ENCODE measurements at regions not wholly inside any gene's neighbourhood (a gene's known extent, or its start where the extent isn't known, plus 50 kb on each side); places are given as distances from the start of the nearest gene placed in this dataset.

- ChIA-PET POLR2A (no interaction called here), CTCF (no interaction called here)
- H3K4me3 Mint-ChIP-seq = no peak overlapping the region
- H3K27ac Mint-ChIP-seq = no peak overlapping the region
- DNase-seq (no peak), ATAC-seq (no peak)
- H3K27me3 ChIP-seq (ENCODE audit: control insufficient read depth in 2 of 2, insufficient read depth in 2 of 2, low read length in 2 of 2) = no peaks in the 10 kb centered on the region
- H3K4me1 ChIP-seq (ENCODE audit: control insufficient read depth in 2 of 2, insufficient read depth in 2 of 2, low read length in 2 of 2) = no peaks in the 10 kb centered on the region
- H3K27me3 Mint-ChIP-seq = no peaks in the 10 kb centered on the region
- H3K4me1 Mint-ChIP-seq = no peaks in the 10 kb centered on the region
- H3K9me3 ChIP-seq (ENCODE audit: control insufficient read depth in 2 of 3, low read length in 3 of 3) = no peaks in the 10 kb centered on the region
- no peaks in the 10 kb centered on the region for H3K36me3 Mint-ChIP-seq
- H3K36me3 ChIP-seq (ENCODE audit: control insufficient read depth in 2 of 3, insufficient read depth in 3 of 3, low read length in 3 of 3) = no peaks in the 10 kb centered on the region
- H3K4me3 ChIP-seq (ENCODE audit: low read length) = no peak overlapping the region
- H3K9me3 Mint-ChIP-seq = peaks cover 1 to 17% (median 5%) of the 10 kb centered on the region in 11 donors
- intact Hi-C loops (cut with micrococcal nuclease) = no loop called here
- H3K27ac ChIP-seq (ENCODE audit: low read depth, low read length) = no peak overlapping the region
These were observed 395.2 kb downstream of the RPL10L start for GRCh38 chr14:46256381-46256780.

- intact Hi-C loops (cut with micrococcal nuclease) = no loop called here
- Mint-ChIP-seq H3K27me3 (no peaks in the 10 kb centered on the region), H3K27ac (no peak overlapping the region), H3K4me3 (no peak overlapping the region), H3K36me3 (no peaks in the 10 kb centered on the region), H3K4me1 (no peaks in the 10 kb centered on the region), H3K9me3 (peaks cover 0 to 6% (median 3%) of the 10 kb centered on the region in 11 donors)
- no peaks in the 10 kb centered on the region for H3K36me3 ChIP-seq (ENCODE audit: control insufficient read depth in 2 of 3, insufficient read depth in 3 of 3, low read length in 3 of 3)
- no peak overlapping the region for H3K27ac ChIP-seq (ENCODE audit: low read depth, low read length)
- H3K4me3 ChIP-seq (ENCODE audit: low read length) = no peak overlapping the region
- ATAC-seq (no peak), DNase-seq (no peak)
- H3K4me1 ChIP-seq (ENCODE audit: control insufficient read depth in 2 of 2, insufficient read depth in 2 of 2, low read length in 2 of 2) = no peaks in the 10 kb centered on the region
- ChIA-PET CTCF (no interaction called here), POLR2A (no interaction called here)
- no peaks in the 10 kb centered on the region for H3K9me3 ChIP-seq (ENCODE audit: control insufficient read depth in 2 of 3, low read length in 3 of 3)
- H3K27me3 ChIP-seq (ENCODE audit: control insufficient read depth in 2 of 2, insufficient read depth in 2 of 2, low read length in 2 of 2) = no peaks in the 10 kb centered on the region
These were observed 401.4 kb downstream of the RPL10L start for GRCh38 chr14:46250113-46250703.

GRCh38 chr14:46248001-46248630 lies 403.5 kb downstream of the RPL10L start:
- Mint-ChIP-seq H3K4me3 (no peak overlapping the region), H3K27me3 (no peaks in the 10 kb centered on the region), H3K4me1 (no peaks in the 10 kb centered on the region), H3K36me3 (no peaks in the 10 kb centered on the region), H3K9me3 (peaks cover 0 to 4% (median 0%) of the 10 kb centered on the region in 11 donors), H3K27ac (no peak overlapping the region)
- ChIA-PET CTCF (no interaction called here), POLR2A (no interaction called here)
- Histone ChIP-seq H3K27ac (ENCODE audit: low read depth, low read length) (no peak overlapping the region), H3K4me1 (ENCODE audit: control insufficient read depth in 2 of 2, insufficient read depth in 2 of 2, low read length in 2 of 2) (no peaks in the 10 kb centered on the region), H3K4me3 (ENCODE audit: low read length) (no peak overlapping the region), H3K27me3 (ENCODE audit: control insufficient read depth in 2 of 2, insufficient read depth in 2 of 2, low read length in 2 of 2) (no peaks in the 10 kb centered on the region), H3K9me3 (ENCODE audit: control insufficient read depth in 2 of 3, low read length in 3 of 3) (no peaks in the 10 kb centered on the region), H3K36me3 (ENCODE audit: control insufficient read depth in 2 of 3, insufficient read depth in 3 of 3, low read length in 3 of 3) (no peaks in the 10 kb centered on the region)
- DNase-seq (no peak), ATAC-seq (no peak)
- intact Hi-C loops (cut with micrococcal nuclease) = no loop called here

GRCh38 chr14:46245276-46245675 lies 406.3 kb downstream of the RPL10L start:
- Mint-ChIP-seq H3K27ac (no peak overlapping the region), H3K4me1 (no peaks in the 10 kb centered on the region), H3K36me3 (no peaks in the 10 kb centered on the region), H3K4me3 (no peak overlapping the region), H3K27me3 (no peaks in the 10 kb centered on the region), H3K9me3 (peaks cover 0 to 20% (median 5%) of the 10 kb centered on the region in 11 donors)
- Histone ChIP-seq H3K27ac (ENCODE audit: low read depth, low read length) (no peak overlapping the region), H3K27me3 (ENCODE audit: control insufficient read depth in 2 of 2, insufficient read depth in 2 of 2, low read length in 2 of 2) (no peaks in the 10 kb centered on the region), H3K4me3 (ENCODE audit: low read length) (no peak overlapping the region), H3K4me1 (ENCODE audit: control insufficient read depth in 2 of 2, insufficient read depth in 2 of 2, low read length in 2 of 2) (no peaks in the 10 kb centered on the region), H3K9me3 (ENCODE audit: control insufficient read depth in 2 of 3, low read length in 3 of 3) (no peaks in the 10 kb centered on the region), H3K36me3 (ENCODE audit: control insufficient read depth in 2 of 3, insufficient read depth in 3 of 3, low read length in 3 of 3) (no peaks in the 10 kb centered on the region)
- ChIA-PET CTCF (no interaction called here), POLR2A (no interaction called here)
- ATAC-seq (no peak), DNase-seq (no peak)
- intact Hi-C loops (cut with micrococcal nuclease) = no loop called here

- ATAC-seq = no peak
These were observed 417.8 kb downstream of the RPL10L start for GRCh38 chr14:46233786-46234185.

GRCh38 chr14:46230540-46230939 lies 421.0 kb downstream of the RPL10L start:
- intact Hi-C loops (cut with micrococcal nuclease) = no loop called here
- H3K9me3 Mint-ChIP-seq = peaks cover 0 to 13% (median 7%) of the 10 kb centered on the region in 11 donors
- H3K27me3 Mint-ChIP-seq = no peaks in the 10 kb centered on the region
- no peaks in the 10 kb centered on the region for H3K36me3 Mint-ChIP-seq
- H3K4me1 Mint-ChIP-seq = no peaks in the 10 kb centered on the region
- no peak for ATAC-seq
- POLR2A ChIA-PET = no interaction called here
- no peak overlapping the region for H3K27ac Mint-ChIP-seq
- DNase-seq = no peak
- Histone ChIP-seq H3K9me3 (ENCODE audit: control insufficient read depth in 2 of 3, low read length in 3 of 3) (no peaks in the 10 kb centered on the region), H3K4me3 (ENCODE audit: low read length) (no peak overlapping the region), H3K27ac (ENCODE audit: low read depth, low read length) (no peak overlapping the region), H3K36me3 (ENCODE audit: control insufficient read depth in 2 of 3, insufficient read depth in 3 of 3, low read length in 3 of 3) (no peaks in the 10 kb centered on the region), H3K4me1 (ENCODE audit: control insufficient read depth in 2 of 2, insufficient read depth in 2 of 2, low read length in 2 of 2) (no peaks in the 10 kb centered on the region), H3K27me3 (ENCODE audit: control insufficient read depth in 2 of 2, insufficient read depth in 2 of 2, low read length in 2 of 2) (no peaks in the 10 kb centered on the region)
- H3K4me3 Mint-ChIP-seq = no peak overlapping the region
- CTCF ChIA-PET = no interaction called here

More at GRCh38 chr14:46233786-46234185, 417.8 kb downstream of the RPL10L start:
- Mint-ChIP-seq H3K27ac (no peak overlapping the region), H3K4me1 (no peaks in the 10 kb centered on the region), H3K36me3 (no peaks in the 10 kb centered on the region), H3K27me3 (no peaks in the 10 kb centered on the region), H3K9me3 (peaks cover 0 to 16% (median 5%) of the 10 kb centered on the region in 11 donors), H3K4me3 (no peak overlapping the region)
- no peak for DNase-seq
- H3K9me3 ChIP-seq (ENCODE audit: control insufficient read depth in 2 of 3, low read length in 3 of 3) = no peaks in the 10 kb centered on the region
- CTCF ChIA-PET = no interaction called here
- H3K27ac ChIP-seq (ENCODE audit: low read depth, low read length) = no peak overlapping the region
- no peaks in the 10 kb centered on the region for H3K27me3 ChIP-seq (ENCODE audit: control insufficient read depth in 2 of 2, insufficient read depth in 2 of 2, low read length in 2 of 2)
- no peak overlapping the region for H3K4me3 ChIP-seq (ENCODE audit: low read length)
- no peaks in the 10 kb centered on the region for H3K36me3 ChIP-seq (ENCODE audit: control insufficient read depth in 2 of 3, insufficient read depth in 3 of 3, low read length in 3 of 3)
- POLR2A ChIA-PET = no interaction called here
- intact Hi-C loops (cut with micrococcal nuclease) = no loop called here
- no peaks in the 10 kb centered on the region for H3K4me1 ChIP-seq (ENCODE audit: control insufficient read depth in 2 of 2, insufficient read depth in 2 of 2, low read length in 2 of 2)

GRCh38 chr14:46215801-46216200 lies 435.8 kb downstream of the RPL10L start:
- Mint-ChIP-seq H3K4me3 (no peak overlapping the region), H3K36me3 (no peaks in the 10 kb centered on the region), H3K27me3 (no peaks in the 10 kb centered on the region), H3K4me1 (no peaks in the 10 kb centered on the region), H3K9me3 (peaks cover 0 to 6% (median 2%) of the 10 kb centered on the region in 11 donors), H3K27ac (no peak overlapping the region)
- no peak overlapping the region for H3K4me3 ChIP-seq (ENCODE audit: low read length)
- intact Hi-C loops (cut with micrococcal nuclease) = no loop called here
- no peaks in the 10 kb centered on the region for H3K4me1 ChIP-seq (ENCODE audit: control insufficient read depth in 2 of 2, insufficient read depth in 2 of 2, low read length in 2 of 2)
- no peak for DNase-seq
- ChIA-PET POLR2A (no interaction called here), CTCF (no interaction called here)
- no peak overlapping the region for H3K27ac ChIP-seq (ENCODE audit: low read depth, low read length)
- ATAC-seq = no peak
- H3K36me3 ChIP-seq (ENCODE audit: control insufficient read depth in 2 of 3, insufficient read depth in 3 of 3, low read length in 3 of 3) = no peaks in the 10 kb centered on the region
- H3K9me3 ChIP-seq (ENCODE audit: control insufficient read depth in 2 of 3, low read length in 3 of 3) = no peaks in the 10 kb centered on the region
- H3K27me3 ChIP-seq (ENCODE audit: control insufficient read depth in 2 of 2, insufficient read depth in 2 of 2, low read length in 2 of 2) = no peaks in the 10 kb centered on the region
